ENCODE measurements at regions not wholly inside any gene's neighbourhood (a gene's known extent, or its start where the extent isn't known, plus 50 kb on each side); places are given as distances from the start of the nearest gene placed in this dataset.

DNA sequence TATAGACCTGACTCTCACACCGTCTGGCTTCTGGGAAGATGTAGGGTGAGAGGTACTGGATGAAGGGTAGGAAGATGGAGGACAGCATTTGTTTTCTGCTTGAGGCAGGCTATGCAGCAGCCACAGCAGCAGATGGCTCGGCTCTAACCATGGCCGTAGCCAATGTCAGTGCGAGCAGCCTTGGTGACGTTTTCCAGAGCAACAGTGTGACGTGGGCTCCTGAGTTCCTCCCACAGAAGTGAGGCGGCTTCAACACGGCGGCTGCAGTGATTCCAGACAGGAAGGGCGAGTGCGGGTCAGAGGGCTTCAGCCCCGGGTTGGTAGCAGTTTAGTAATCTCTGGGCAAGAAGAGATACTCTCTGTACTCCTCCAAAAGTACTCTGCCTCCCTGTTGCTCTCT lies 133.0 kb upstream of the MYT1L start:
- H3K79me2 ChIP-seq (ENCODE audit: control insufficient read depth in 1 of 2, insufficient read depth in 2 of 2, low read length in 2 of 2), result no peaks in the 10 kb centered on the region
- no peak overlapping the region for H3K4ac ChIP-seq (replicated peaks; ENCODE audit: insufficient read length, low read depth, low read length)
- H2BK120ac ChIP-seq (replicated peaks; ENCODE audit: low read depth, low read length), result no peak overlapping the region
- H2AFZ ChIP-seq (ENCODE audit: low read length), result no peak overlapping the region
- H3K4me1 ChIP-seq (replicated peaks in 1 of 4; ENCODE audit: control insufficient read depth in 3 of 4, insufficient read depth in 4 of 4, low read length in 3 of 4), result no peaks in the 10 kb centered on the region; a peak in 1 of 7 replicates
- H3K23ac ChIP-seq (ENCODE audit: insufficient read length), result no peak overlapping the region
- H4K5ac ChIP-seq (ENCODE audit: insufficient read length, low read depth, low read length), result no peak overlapping the region
- ChIA-PET POLR2A (ENCODE audit: partially characterized antibody) (no interaction called here), CTCF (ENCODE audit: partially characterized antibody) (no interaction called here)
- no peaks in the 10 kb centered on the region for H3K79me1 ChIP-seq (ENCODE audit: low read depth, low read length)
- H2AK5ac ChIP-seq (ENCODE audit: low read depth, low read length), result no peak overlapping the region
- no peak overlapping the region for H3K14ac ChIP-seq (ENCODE audit: insufficient read length)
- FAIRE-seq, result no peak
- H3K9me3 ChIP-seq (ENCODE audit: insufficient read depth in 2 of 2, low read depth in 1 of 2, low read length in 1 of 2), result no peaks in the 10 kb centered on the region
- H2BK5ac ChIP-seq (ENCODE audit: low read depth, low read length), result no peak overlapping the region
- no peak for DNase-seq (ENCODE audit: low read depth in 1 of 2, low spot score in 2 of 2)
- no peak overlapping the region for H2BK20ac ChIP-seq (ENCODE audit: low read length)
- H4K91ac ChIP-seq (replicated peaks; ENCODE audit: insufficient read length, low read length), result no peak overlapping the region
- H3K18ac ChIP-seq (ENCODE audit: extremely low read depth, low read length), result no peak overlapping the region
- TF ChIP-seq TCF12 (IDR thresholded peaks at IDR 0.05; ENCODE audit: low read depth, low read length), result no peak
- TF ChIP-seq, protein P1, sequence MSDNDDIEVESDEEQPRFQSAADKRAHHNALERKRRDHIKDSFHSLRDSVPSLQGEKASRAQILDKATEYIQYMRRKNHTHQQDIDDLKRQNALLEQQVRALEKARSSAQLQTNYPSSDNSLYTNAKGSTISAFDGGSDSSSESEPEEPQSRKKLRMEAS (IDR thresholded peaks at IDR 0.05), result no peak
- TF ChIP-seq, protein P2, sequence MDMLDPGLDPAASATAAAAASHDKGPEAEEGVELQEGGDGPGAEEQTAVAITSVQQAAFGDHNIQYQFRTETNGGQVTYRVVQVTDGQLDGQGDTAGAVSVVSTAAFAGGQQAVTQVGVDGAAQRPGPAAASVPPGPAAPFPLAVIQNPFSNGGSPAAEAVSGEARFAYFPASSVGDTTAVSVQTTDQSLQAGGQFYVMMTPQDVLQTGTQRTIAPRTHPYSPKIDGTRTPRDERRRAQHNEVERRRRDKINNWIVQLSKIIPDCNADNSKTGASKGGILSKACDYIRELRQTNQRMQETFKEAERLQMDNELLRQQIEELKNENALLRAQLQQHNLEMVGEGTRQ (IDR thresholded peaks at IDR 0.05; ENCODE audit: low read length), result no peak
- 86% methylated on average over 12 of the region's 12 CpGs; no CpG with 5 or more reads in 1 of the 2 experiments for WGBS, 2 experiments (ENCODE audit: extremely low coverage in 1 of 2, insufficient coverage in 1 of 2, insufficient read length in 1 of 2, insufficient replicate concordance in 2 of 2, low coverage in 1 of 2, low lambda C conversion rate in 2 of 2, missing lambda C conversion rate in 1 of 2)
- H3K4me3 ChIP-seq (ENCODE audit: extremely low read depth in 1 of 4, insufficient read depth in 2 of 4, low read depth in 3 of 4, low read length in 4 of 4), result no peak overlapping the region
- no peak overlapping the region for H3K56ac ChIP-seq (replicated peaks; ENCODE audit: insufficient read length, low read depth, low read length)
- no peak overlapping the region for H2BK15ac ChIP-seq (ENCODE audit: low read length)
- H3K4me2 ChIP-seq (ENCODE audit: insufficient read depth in 1 of 2, low read depth in 2 of 2, low read length in 2 of 2), result no peak overlapping the region
- no peaks in the 10 kb centered on the region for H3K23me2 ChIP-seq (ENCODE audit: low read depth, low read length)
- no peaks in the 10 kb centered on the region for H3K27me3 ChIP-seq (replicated peaks in 1 of 4; ENCODE audit: control insufficient read depth in 3 of 4, extremely low read depth in 1 of 4, insufficient read depth in 3 of 4, low read length in 3 of 4)
- H3K27ac ChIP-seq (ENCODE audit: low read depth, low read length), result no peak overlapping the region
- H2BK12ac ChIP-seq (ENCODE audit: low read depth, low read length), result no peak overlapping the region
- no peaks in the 10 kb centered on the region for H4K20me1 ChIP-seq (replicated peaks in 1 of 2; ENCODE audit: control insufficient read depth in 1 of 2, insufficient read depth in 2 of 2, low read length in 2 of 2)
- no peak overlapping the region for H4K8ac ChIP-seq (ENCODE audit: extremely low read depth, insufficient read depth, low read length)
- no peak overlapping the region for H3K9ac ChIP-seq (replicated peaks in 1 of 4; ENCODE audit: extremely low read depth in 1 of 4, low read depth in 3 of 4, low read length in 3 of 4)
- no peaks in the 10 kb centered on the region for H3K36me3 ChIP-seq (ENCODE audit: control insufficient read depth in 2 of 4, insufficient read depth in 4 of 4, low read length in 3 of 4)

Measured in H1 (cell line).